SU-DHL-6 (cell line): ENCODE measurements at regions not wholly inside any gene's neighbourhood (a gene's known extent, or its start where the extent isn't known, plus 50 kb on each side); places are given as distances from the start of the nearest gene placed in this dataset.
"Not testable (repeated sequence)": the region's sequence is repeated elsewhere in the genome, so short reads cannot be mapped to it uniquely, and the experiment has no call there.

Experiments
- H2AFZ ChIP-seq: fragments of 200-600 bp; sonication (generic); 2 replicates; pipeline ENCODE4 v1.6.1; 2014; ENCODE audit warnings: low read depth, mild to moderate bottlenecking, moderate library complexity, mixed read lengths, antibody characterized with exemption, low read length; ENCODE audit not compliant: severe bottlenecking
- H3F3A ChIP-seq: fragments of 200-600 bp; shearing (Covaris generic); 2 replicates; pipeline ENCODE4 v1.6.0; 2016; ENCODE audit warnings: antibody characterized with exemption, mild to moderate bottlenecking; ENCODE audit not compliant: insufficient read depth
- H3K27ac ChIP-seq: fragments of 200-600 bp; sonication (generic); 2 replicates; pipeline ENCODE4 v1.5.1; 2016; ENCODE audit warnings: low read depth, mild to moderate bottlenecking, low read length, moderate library complexity, mixed read lengths
- H3K27me3 ChIP-seq: fragments of 200-600 bp; sonication (generic), shearing (Covaris generic); 2 replicates; pipeline ENCODE4 v1.6.0; 2014; ENCODE audit warnings: mild to moderate bottlenecking, low read length
- H3K36me3 ChIP-seq: fragments of 200-600 bp; sonication (generic); 2 replicates; pipeline ENCODE4 v1.6.1; 2014; ENCODE audit warnings: mild to moderate bottlenecking, low read length, mixed read lengths
- H3K4me2 ChIP-seq: fragments of 300-600, 200-600 bp; shearing (Covaris generic), sonication (generic); 2 replicates; pipeline ENCODE4 v1.6.0; 2014; ENCODE audit warnings: low read length, low read depth, mild to moderate bottlenecking; ENCODE audit not compliant: poor library complexity, severe bottlenecking
- H3K4me3 ChIP-seq: fragments of 200-600 bp; sonication (generic); 2 replicates; pipeline ENCODE4 v1.5.1; 2014; ENCODE audit warnings: antibody characterized with exemption, low read length, mild to moderate bottlenecking, mixed read lengths; ENCODE audit not compliant: insufficient read depth, poor library complexity, severe bottlenecking
- H3K79me2 ChIP-seq: fragments of 200-600 bp; sonication (generic); 2 replicates; pipeline ENCODE4 v1.6.1; 2014; ENCODE audit warnings: mild to moderate bottlenecking, low read length, moderate library complexity; ENCODE audit not compliant: insufficient read depth
- H3K9ac ChIP-seq: fragments of 200-600 bp; sonication (generic); 2 replicates; pipeline ENCODE4 v1.7.0; 2014; ENCODE audit warnings: mild to moderate bottlenecking, low read length
- H3K9me2 ChIP-seq: fragments of 200-600 bp; sonication (generic); replicated peaks from 2 replicates; pipeline ENCODE4 v1.6.1; 2014; ENCODE audit warnings: low read length; ENCODE audit not compliant: insufficient read depth
- H3K9me3 ChIP-seq: fragments of 200-600 bp; sonication (generic); 2 replicates; pipeline ENCODE4 v1.6.1; 2014; ENCODE audit warnings: low read length, mixed read lengths; ENCODE audit not compliant: insufficient read depth
- H4K20me1 ChIP-seq: fragments of 200-600 bp; sonication (generic); 2 replicates; pipeline ENCODE4 v1.6.1; 2014; ENCODE audit warnings: low read depth, mild to moderate bottlenecking, antibody characterized with exemption, low read length, moderate library complexity, mixed read lengths
- CTCF ChIP-seq: fragments of 200-600 bp; sonication (generic); IDR thresholded peaks from one replicate; pipeline ENCODE4 v1.5.1; 2017; ENCODE audit warnings: antibody characterized with exemption, mild to moderate bottlenecking, low read length, moderate library complexity; ENCODE audit not compliant: insufficient read depth, poor library complexity, severe bottlenecking
- EZH2phosphoT487 ChIP-seq: fragments of 200-600 bp; sonication (generic), shearing (Covaris generic); conservative IDR thresholded peaks from 2 replicates; pipeline ENCODE4 v1.6.1; 2018; ENCODE audit warnings: mild to moderate bottlenecking, antibody characterized with exemption, low read length, moderate library complexity, mixed read lengths

GRCh38 chr1:148379697-148380096, 103.4 kb downstream of the PPIAL4G start:
- Histone ChIP-seq H3K36me3 (no peaks in the 10 kb centered on the region), H3K9me3 (no peaks in the 10 kb centered on the region), H3K79me2 (no peaks in the 10 kb centered on the region), H3K4me3 (no peak overlapping the region), H3K9ac (no peak overlapping the region), H3K27ac (no peak overlapping the region), H3K4me2 (no peak overlapping the region), H2AFZ (no peak overlapping the region), H3F3A (no peaks in the 10 kb centered on the region), H4K20me1 (no peaks in the 10 kb centered on the region), H3K27me3 (no peaks in the 10 kb centered on the region), H3K9me2 (no peaks in the 10 kb centered on the region)
- TF ChIP-seq CTCF (no peak), EZH2phosphoT487 (no peak)

DNA sequence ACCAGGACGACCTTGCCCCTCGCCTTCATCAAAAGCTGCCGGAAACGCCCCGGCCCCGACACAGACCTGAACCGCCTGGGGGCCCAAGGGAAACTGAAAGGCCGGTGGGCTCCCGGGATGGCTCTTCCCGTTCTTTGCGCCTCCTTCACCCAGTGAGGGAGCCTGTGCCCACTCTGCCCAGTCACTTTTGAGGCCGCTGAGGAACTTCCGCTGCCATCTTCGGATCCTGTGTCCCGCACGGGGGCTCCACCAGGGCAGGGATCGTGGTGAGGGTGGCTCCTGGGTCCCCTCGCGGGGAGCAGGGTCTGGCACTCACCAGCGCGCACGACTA, 104.0 kb downstream of the PPIAL4G start:
- Histone ChIP-seq H3K27me3 (no peaks in the 10 kb centered on the region), H3K9me2 (no peaks in the 10 kb centered on the region), H3K4me3 (no peak overlapping the region), H3K27ac (no peak overlapping the region), H3F3A (no peaks in the 10 kb centered on the region), H4K20me1 (no peaks in the 10 kb centered on the region), H3K36me3 (no peaks in the 10 kb centered on the region), H2AFZ (no peak overlapping the region), H3K79me2 (no peaks in the 10 kb centered on the region), H3K9me3 (no peaks in the 10 kb centered on the region), H3K4me2 (no peak overlapping the region), H3K9ac (no peak overlapping the region)
- no peak for TF ChIP-seq CTCF
- no peak for TF ChIP-seq EZH2phosphoT487

DNA sequence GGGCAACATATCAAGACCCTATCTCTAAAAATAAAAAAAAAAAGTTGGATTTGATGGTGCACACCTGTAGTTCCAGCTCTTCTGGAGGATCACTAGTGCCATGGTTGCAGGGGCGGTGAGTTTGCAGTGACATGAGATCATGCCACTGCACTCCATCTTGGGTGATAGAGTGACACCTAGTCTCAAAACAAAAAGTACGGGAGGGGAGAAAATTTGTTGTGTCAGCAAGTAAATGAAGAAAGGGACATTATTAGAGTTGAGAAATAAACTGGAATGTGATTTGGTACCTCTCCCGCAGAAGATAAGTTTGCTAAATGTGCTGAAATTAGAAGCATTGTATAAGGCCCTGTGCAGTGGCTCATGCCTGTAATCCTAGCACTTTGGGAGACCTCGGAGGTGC, 105.1 kb downstream of the PPIAL4G start:
- not testable (repeated sequence) for H3K36me3 ChIP-seq, H2AFZ ChIP-seq, H3K9ac ChIP-seq, H3K4me3 ChIP-seq, H3K27ac ChIP-seq, H3K79me2 ChIP-seq, H3K9me3 ChIP-seq, H3K27me3 ChIP-seq, H3F3A ChIP-seq, H3K9me2 ChIP-seq, H4K20me1 ChIP-seq, H3K4me2 ChIP-seq

GRCh38 chr1:148377045-148377444, 106.1 kb downstream of the PPIAL4G start:
- not testable (repeated sequence) for H3K9me3 ChIP-seq, H3K4me2 ChIP-seq, H2AFZ ChIP-seq, H3K27ac ChIP-seq, H4K20me1 ChIP-seq, H3K4me3 ChIP-seq, H3K9me2 ChIP-seq, H3K79me2 ChIP-seq, H3K27me3 ChIP-seq, H3F3A ChIP-seq, H3K9ac ChIP-seq, H3K36me3 ChIP-seq
